ENCODE measurements at regions not wholly inside any gene's neighbourhood (a gene's known extent, or its start where the extent isn't known, plus 50 kb on each side); places are given as distances from the start of the nearest gene placed in this dataset.
A peak's percentile ranks its signal among the peaks of the same experiment; 100 is the strongest.

- 59 to 65% (median 63%) methylated on average over 24 to 27 of the region's 27 CpGs for WGBS, 5 donors
- no peak overlapping the region for H3K4me3 ChIP-seq
- intact Hi-C loops (cut with DNase I; ENCODE audit: low total_unique reads), result no loop called here
- TF ChIP-seq POLR2AphosphoS5 (IDR thresholded peaks at IDR 0.05) (no peak), POLR2A (IDR thresholded peaks at IDR 0.05) (no peak), EP300 (IDR thresholded peaks at IDR 0.05) (no peak)
- TF ChIP-seq, protein P1, sequence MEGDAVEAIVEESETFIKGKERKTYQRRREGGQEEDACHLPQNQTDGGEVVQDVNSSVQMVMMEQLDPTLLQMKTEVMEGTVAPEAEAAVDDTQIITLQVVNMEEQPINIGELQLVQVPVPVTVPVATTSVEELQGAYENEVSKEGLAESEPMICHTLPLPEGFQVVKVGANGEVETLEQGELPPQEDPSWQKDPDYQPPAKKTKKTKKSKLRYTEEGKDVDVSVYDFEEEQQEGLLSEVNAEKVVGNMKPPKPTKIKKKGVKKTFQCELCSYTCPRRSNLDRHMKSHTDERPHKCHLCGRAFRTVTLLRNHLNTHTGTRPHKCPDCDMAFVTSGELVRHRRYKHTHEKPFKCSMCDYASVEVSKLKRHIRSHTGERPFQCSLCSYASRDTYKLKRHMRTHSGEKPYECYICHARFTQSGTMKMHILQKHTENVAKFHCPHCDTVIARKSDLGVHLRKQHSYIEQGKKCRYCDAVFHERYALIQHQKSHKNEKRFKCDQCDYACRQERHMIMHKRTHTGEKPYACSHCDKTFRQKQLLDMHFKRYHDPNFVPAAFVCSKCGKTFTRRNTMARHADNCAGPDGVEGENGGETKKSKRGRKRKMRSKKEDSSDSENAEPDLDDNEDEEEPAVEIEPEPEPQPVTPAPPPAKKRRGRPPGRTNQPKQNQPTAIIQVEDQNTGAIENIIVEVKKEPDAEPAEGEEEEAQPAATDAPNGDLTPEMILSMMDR (IDR thresholded peaks at IDR 0.05), result no peak
- no peak overlapping the region for H3K27ac ChIP-seq
- peak in 1 of 2 donors; percentile 7 for DNase-seq
- peaks cover 0 to 2% (median 0%) of the 10 kb centered on the region in 3 donors for H3K27me3 ChIP-seq
- no peaks in the 10 kb centered on the region for H3K36me3 ChIP-seq
- H3K9me3 ChIP-seq, result peaks cover 11 to 100% (median 99%) of the 10 kb centered on the region in 4 donors
- no peaks in the 10 kb centered on the region for H3K4me1 ChIP-seq
Measured at GRCh38 chr12:34396006-34396860, 373.9 kb downstream of the ALG10 start.

DNA sequence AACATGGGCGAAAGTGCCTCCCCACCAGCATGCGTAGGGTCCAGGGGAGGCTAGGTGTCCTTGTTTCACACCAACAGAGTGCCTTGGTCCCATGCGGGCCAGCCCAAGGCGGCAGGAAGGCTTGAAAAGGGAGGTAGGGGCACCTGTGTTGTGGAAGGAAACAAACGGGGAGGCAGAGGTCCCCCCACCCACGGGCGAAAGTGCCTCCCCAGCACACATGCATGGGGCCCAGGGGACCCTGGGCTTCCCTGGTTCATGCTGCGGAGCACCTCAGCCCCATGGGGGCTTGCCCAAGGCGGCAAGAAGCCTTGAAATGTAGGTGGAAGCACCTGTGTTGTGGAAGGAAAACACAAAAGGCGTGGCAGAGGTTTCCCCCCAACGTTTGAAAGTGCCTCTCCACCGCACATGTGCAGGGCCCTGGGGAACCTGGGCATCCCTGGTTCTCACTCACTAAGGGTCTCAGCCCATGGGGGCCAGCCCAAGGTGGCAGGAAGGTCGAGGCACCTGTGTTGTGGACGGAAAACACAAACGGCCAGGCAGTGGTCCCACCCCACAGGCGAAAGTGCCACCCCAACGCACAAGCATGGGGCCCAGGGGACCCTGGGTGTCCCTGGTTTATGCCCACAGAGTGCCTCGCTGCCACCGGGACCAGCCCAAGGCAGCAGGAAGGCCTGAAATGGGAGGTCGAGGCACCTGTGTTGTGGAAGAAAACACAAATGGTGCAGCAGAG, 374.7 kb downstream of the ALG10 start:
- peak in 1 of 2 donors; percentile 5 for DNase-seq
- TF ChIP-seq EP300 (IDR thresholded peaks at IDR 0.05) (no peak), POLR2A (IDR thresholded peaks at IDR 0.05) (no peak), POLR2AphosphoS5 (IDR thresholded peaks at IDR 0.05) (no peak)
- TF ChIP-seq, protein P1 (IDR thresholded peaks at IDR 0.05), result no peak
- H3K36me3 ChIP-seq, result no peaks in the 10 kb centered on the region
- no peaks in the 10 kb centered on the region for H3K27me3 ChIP-seq
- no peak overlapping the region for H3K27ac ChIP-seq
- intact Hi-C loops (cut with DNase I; ENCODE audit: low total_unique reads), result no loop called here
- no peaks in the 10 kb centered on the region for H3K4me1 ChIP-seq
- H3K9me3 ChIP-seq, result peaks cover 11 to 100% (median 99%) of the 10 kb centered on the region in 4 donors
- 63 to 74% (median 66%) methylated on average over 19 to 20 of the region's 20 CpGs for WGBS, 5 donors
- H3K4me3 ChIP-seq, result no peak overlapping the region

- Histone ChIP-seq H3K27me3 (no peaks in the 10 kb centered on the region), H3K4me1 (no peaks in the 10 kb centered on the region), H3K4me3 (no peak overlapping the region), H3K9me3 (peaks cover 11 to 100% (median 99%) of the 10 kb centered on the region in 4 donors), H3K27ac (no peak overlapping the region), H3K36me3 (no peaks in the 10 kb centered on the region)
- TF ChIP-seq POLR2A (IDR thresholded peaks at IDR 0.05) (no peak), POLR2AphosphoS5 (IDR thresholded peaks at IDR 0.05) (no peak), EP300 (IDR thresholded peaks at IDR 0.05) (no peak)
- TF ChIP-seq, protein P1 (IDR thresholded peaks at IDR 0.05), result no peak
- 64 to 74% (median 71%) methylated on average over 22 of the region's 22 CpGs for WGBS, 5 donors
- intact Hi-C loops (cut with DNase I; ENCODE audit: low total_unique reads), result no loop called here
- DNase-seq, result peak in 1 of 2 donors; percentile 17
Measured at GRCh38 chr12:34397591-34398365, 375.5 kb downstream of the ALG10 start.

GRCh38 chr12:34398366-34398705, 376.0 kb downstream of the ALG10 start:
- intact Hi-C loops (cut with DNase I; ENCODE audit: low total_unique reads), result no loop called here
- H3K9me3 ChIP-seq, result peaks cover 11 to 100% (median 99%) of the 10 kb centered on the region in 4 donors
- TF ChIP-seq, protein P1 (IDR thresholded peaks at IDR 0.05), result no peak
- TF ChIP-seq POLR2AphosphoS5 (IDR thresholded peaks at IDR 0.05), result no peak
- TF ChIP-seq EP300 (IDR thresholded peaks at IDR 0.05), result no peak
- no peak for TF ChIP-seq POLR2A (IDR thresholded peaks at IDR 0.05)
- WGBS, 5 donors, result 59 to 73% (median 61%) methylated on average over 14 to 16 of the region's 16 CpGs
- no peak overlapping the region for H3K4me3 ChIP-seq
- no peak overlapping the region for H3K27ac ChIP-seq
- DNase-seq, result peak in 1 of 2 donors; percentile 16
- no peaks in the 10 kb centered on the region for H3K36me3 ChIP-seq
- no peaks in the 10 kb centered on the region for H3K27me3 ChIP-seq
- no peaks in the 10 kb centered on the region for H3K4me1 ChIP-seq

Measured in stomach (tissue), 8 donors.